HS-5 (cell line): ENCODE measurements at regions not wholly inside any gene's neighbourhood (a gene's known extent, or its start where the extent isn't known, plus 50 kb on each side); places are given as distances from the start of the nearest gene placed in this dataset.
A peak's percentile ranks its signal among the peaks of the same experiment; 100 is the strongest.

ENCODE experiments used
- DNase-seq: peaks from one replicate; pipeline ENCODE4 v3.0.0-alpha.2; 2012; ENCODE audit warnings: low read depth

- no peak for DNase-seq
Measured at GRCh38 chr21:16751695-16752474, 761.0 kb upstream of the CXADR start.

DNA sequence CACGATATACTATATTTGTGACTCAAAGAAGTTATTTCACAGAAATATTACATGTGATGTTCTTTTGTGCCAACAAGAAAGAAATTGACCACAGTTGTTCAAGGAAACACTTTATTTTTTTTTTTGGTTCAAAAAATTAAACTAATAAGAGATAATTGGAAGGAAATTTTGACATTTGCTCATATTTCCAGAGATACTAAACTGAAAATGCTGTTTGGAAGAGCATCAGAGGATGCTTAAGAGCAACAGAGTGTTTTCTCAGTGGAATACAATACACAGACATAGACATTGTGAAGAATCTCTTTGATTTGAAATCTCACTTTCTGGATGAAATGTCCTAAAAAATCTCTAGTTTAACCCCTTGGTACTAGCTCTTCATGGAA is 760.4 kb upstream of the CXADR start:
- DNase-seq: no peak

DNA sequence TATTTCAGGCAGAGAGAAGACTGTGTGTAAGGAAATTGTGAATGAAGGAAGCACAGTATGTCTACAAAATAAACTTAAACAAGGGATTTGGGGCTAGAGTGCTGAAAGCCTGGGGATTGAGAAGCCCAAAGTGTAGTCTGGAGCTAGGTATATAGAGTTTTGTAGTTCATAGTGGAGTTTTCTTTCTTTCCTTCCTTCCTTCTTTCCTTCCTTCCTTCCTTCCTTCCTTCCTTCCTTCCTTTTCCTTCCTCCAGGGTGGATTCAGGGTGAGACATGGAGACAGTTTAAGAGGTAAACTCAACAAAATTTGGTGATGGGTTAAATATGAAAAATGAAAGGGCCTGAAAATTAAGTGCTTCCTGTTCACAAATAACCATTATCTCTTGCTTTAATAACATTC is 757.8 kb upstream of the CXADR start:
- DNase-seq: no peak

- DNase-seq: no peak
Measured at GRCh38 chr21:16767201-16767600, 745.6 kb upstream of the CXADR start.

DNA sequence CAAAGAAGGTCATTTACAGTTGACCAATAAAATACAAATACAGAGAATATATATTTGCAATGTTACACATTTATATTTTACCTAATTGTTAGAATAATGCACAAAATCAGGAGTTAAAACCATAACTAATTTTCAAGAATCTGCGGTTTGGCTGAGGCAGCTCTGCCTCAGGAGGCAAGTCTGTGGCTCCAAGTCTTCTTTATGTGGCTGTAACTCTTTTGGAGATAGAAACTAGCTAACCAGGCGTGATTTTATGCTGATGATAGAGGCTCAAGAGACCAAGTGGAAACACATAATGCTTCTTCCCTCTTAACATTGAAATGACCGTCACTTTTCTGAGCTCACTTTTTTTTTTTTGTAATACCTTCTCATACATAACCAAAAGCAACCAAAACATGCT is 744.7 kb upstream of the CXADR start:
- no peak for DNase-seq

GRCh38 chr21:16770266-16770665 is 742.6 kb upstream of the CXADR start:
- DNase-seq: no peak

DNA sequence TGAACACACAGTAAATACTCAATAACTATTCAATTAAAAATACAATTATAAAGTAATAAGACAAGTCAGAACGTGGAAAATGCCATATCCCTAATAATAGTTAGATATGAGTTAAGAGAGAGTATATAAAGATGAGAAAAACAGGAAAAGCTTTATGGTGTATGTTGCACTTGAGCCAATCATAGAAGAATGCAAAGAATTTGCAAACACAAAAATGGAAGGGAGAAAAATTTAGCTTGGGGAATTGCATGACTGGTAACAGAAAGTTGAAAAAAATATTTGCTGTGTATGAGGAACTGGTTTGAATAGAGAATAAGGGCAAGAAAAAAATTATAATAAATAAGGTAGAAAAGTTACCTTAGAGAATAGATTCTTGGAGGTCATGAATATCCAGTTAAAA is 739.6 kb upstream of the CXADR start:
- peak; percentile 24 for DNase-seq

- DNase-seq: no peak
Measured at GRCh38 chr21:16775076-16775475, 737.8 kb upstream of the CXADR start.

DNA sequence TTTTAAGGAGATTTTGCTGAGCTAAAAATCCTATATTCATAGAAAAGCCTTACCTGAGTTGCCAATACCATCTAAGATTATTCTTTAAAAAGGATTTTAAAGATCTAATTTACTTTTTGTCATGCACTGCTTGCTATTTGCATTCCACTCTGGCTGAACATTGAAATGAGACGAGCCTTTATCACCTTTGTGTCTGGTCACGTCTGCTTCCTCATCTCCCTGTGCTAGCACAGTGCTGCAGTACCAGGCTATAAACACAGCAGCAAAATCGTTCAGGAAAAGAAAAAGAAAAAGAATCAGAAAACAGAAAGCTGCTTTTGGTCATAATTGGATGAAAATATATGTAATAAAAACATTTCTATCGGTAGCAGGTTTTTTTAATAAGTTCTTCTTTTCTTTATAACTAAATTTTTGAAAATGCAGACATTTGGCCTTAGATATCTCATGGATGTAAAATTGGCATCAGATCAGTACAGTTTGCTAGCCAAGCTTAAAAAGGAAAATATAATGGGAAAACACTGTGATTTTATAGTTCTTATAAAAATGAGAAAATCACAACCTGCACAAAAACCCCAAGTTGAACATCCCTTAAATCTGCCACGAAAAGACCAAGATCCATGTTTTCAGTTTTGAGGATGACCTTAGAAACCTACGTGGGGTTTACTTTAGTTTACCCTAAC is 735.7 kb upstream of the CXADR start:
- no peak for DNase-seq

- DNase-seq: no peak
Measured at GRCh38 chr21:16788584-16788983, 724.3 kb upstream of the CXADR start.

DNA sequence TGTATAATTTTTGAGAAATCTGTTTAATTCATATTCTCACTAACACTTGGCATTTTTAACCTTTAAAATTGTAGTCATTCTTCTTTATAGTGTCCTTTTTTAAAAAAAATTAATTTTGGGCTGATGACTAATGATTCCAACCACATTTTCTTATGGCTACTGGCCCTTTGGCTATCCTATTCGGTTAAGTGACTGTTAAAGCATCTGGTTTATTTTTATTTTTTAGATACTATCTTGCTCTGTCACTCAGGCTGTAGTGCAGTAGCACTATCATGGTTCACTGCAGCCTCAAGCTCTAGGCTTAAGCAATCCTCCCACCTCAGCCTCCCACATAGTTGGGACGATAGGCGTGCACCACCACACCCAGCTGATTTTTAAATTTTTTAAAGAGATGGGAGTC is 723.2 kb upstream of the CXADR start:
- DNase-seq: no peak

DNA sequence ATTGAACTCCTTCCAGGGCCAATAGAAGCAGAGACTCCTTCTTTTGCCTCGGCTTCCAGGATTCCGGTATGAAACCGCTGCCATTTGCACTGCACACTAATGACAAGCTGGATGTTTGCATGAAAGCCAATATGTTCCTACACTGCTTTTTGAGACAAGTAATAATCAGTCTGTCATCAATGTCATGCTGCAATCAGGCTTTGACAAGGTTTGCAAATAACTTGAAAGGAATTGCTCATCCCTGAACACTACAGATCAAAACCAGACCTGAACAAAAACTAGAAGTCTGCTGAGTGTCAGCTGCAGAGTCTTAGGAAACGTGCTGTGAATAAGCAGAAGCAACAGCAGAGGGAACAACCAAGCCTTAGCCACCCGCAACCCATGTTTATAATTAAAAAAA is 720.7 kb upstream of the CXADR start:
- DNase-seq: no peak

DNA sequence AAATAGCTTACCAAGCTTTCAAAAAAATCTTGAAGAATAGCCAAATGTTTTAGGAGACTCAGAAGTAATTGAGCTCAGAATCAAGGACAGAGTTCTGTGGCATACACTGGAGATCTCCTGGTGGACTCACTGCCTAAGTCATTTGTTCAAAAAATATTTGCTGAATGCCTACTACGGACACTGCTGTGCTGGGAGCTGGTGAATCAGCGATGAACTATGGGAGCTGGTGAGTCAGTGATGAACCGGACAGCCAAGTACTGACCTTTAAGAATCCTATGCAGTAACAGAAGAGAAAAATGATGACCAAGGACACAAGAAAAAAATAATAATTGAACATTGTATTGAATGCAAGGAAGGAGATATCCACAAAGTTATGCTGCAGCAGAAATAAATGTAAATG is 717.9 kb upstream of the CXADR start:
- DNase-seq: peak; percentile 90

- no peak for DNase-seq
Measured at GRCh38 chr21:16796776-16797175, 716.1 kb upstream of the CXADR start.

GRCh38 chr21:16797540-16797939 is 715.3 kb upstream of the CXADR start:
- DNase-seq: no peak

DNA sequence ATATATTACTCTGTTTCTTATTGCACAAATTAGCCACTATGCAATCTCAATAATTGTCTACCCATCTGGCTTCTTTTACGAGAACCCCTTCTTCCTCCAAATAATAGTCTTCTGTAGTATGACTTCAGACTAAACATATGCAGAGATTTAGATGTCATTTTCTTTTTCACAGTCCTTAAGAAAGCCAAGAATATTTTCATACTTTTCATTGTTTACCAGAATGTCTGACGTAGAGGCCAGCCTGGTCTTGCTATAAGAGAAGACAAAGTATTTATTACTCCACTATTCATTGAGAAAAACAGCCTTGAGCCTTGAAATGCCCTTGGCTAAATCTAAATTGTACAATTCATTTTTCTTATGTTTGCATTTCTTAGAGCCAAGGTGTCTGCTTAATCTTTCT is 714.9 kb upstream of the CXADR start:
- no peak for DNase-seq

GRCh38 chr21:16800536-16801275 is 712.1 kb upstream of the CXADR start:
- no peak for DNase-seq

DNA sequence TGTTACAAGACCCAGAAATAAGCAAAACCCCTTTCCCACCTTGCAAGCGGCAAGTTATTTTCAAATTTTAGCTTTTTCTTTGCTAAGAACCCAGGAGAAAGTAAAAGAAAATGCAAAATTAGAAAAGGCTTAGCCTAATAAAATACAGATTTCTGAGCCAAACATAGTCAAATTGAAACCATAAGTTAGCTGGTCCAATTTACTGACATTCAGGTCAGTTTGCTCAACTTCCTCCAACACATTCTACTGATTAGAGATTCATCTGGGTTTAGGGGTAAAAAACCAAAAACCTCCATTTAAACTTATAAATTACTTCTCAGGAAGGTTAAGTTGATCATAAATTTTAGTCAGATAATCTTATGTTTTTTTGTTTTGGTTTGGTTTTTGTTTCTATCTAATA is 701.8 kb upstream of the CXADR start:
- no peak for DNase-seq

DNA sequence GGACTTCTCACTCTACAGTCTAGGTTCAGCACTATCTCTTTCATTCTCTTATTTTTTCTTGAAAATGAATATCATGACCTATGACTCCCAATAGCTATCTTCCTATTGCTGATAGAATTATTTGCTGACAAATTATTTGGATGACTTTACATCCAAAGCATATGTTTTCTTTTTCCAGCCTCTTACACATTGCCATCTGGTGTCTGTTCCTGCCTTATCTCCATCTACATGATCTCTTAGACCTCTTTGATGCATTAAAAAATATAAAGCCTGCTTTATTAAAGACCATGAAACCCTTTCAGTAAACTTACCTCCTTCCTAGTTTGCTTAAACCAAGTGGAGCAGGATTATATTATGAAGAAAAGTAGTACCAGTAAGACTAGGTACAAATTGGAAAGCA is 700.9 kb upstream of the CXADR start:
- DNase-seq: no peak

- no peak for DNase-seq
Measured at GRCh38 chr21:16815243-16815642, 697.6 kb upstream of the CXADR start.

GRCh38 chr21:16821588-16821987 is 691.3 kb upstream of the CXADR start:
- DNase-seq: no peak

DNA sequence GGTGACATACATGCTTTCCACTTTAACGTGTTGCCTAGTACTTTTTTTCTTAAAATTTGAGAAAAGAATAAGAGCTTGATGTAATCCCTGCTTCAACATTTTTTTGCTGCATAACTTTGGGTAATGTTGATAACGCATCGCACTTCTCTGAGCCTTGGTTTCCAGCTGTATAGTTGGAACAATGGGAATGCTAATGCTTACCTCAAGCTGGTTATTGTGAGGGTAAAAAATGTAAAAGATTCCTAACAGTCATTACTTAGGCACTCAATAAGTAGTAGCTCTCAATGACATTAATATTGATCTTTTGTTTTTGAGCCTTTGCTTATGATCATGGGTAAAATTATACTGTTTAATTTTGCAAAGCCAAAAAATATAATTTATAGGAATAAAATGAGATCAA is 683.3 kb upstream of the CXADR start:
- DNase-seq: no peak

GRCh38 chr21:16832791-16833190 is 680.1 kb upstream of the CXADR start:
- no peak for DNase-seq
